ENCODE measurements at regions not wholly inside any gene's neighbourhood (a gene's known extent, or its start where the extent isn't known, plus 50 kb on each side); places are given as distances from the start of the nearest gene placed in this dataset.

DNA sequence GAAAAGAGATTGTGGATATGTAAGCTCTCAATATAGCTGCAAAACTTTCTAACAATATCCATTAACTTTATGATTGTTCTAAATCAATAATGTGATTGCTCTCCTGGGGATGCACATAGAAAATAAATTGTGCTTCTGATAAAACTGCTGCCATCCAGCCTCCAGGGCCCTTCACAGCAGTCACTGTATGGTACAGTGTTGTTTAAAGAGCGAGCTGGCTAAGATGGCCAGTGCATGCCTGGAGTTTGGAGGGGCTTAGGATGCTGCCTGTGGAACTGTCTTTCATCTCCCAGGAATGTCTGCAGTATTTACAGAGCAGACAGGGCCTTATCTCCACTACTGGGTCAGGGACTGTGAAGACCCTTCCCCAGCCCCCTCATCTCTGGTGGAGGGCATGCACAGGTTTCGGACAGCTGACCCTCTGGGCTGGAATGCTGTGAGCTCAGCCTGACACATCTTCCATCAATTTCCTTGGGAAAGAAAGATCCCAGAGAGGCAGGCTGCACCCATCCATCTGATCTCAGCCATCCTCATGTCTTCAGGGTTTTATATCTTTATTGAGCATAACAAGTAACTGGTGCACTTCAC lies 137.0 kb downstream of the PLPP3 start:
- Histone ChIP-seq H3K4me1 (peaks cover 2% of the 10 kb centered on the region), H3K27me3 (ENCODE audit: low read depth) (peaks cover 6% of the 10 kb centered on the region; the same call in 1 of the 2 replicates), H3K4me3 (no peak overlapping the region), H3K36me3 (replicated peaks) (no peaks in the 10 kb centered on the region), H3K9me3 (no peaks in the 10 kb centered on the region)
- in situ Hi-C loops (cut with MboI; ENCODE audit: low sequenced_read_pairs): no loop called here
- DNase-seq (ENCODE audit: low spot score in 2 of 2): no peak

DNA sequence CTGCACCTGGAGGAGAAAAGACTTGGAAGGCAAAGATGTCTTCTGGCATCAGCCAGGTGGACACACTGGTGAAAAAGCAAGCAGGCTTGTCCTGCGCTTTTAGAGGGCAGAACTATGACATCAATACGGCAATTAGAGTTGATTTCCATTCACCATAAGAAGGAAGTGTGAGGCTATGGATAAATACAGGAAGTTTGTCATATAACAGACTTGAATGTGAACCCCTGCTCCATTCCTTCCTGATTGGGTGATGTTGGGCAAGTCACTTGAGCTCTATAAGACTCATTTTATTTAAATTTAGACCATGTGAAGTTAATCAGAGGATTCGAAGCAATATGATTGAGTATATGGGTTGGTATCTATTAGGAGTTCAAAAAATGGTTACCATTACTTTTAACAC lies 137.8 kb downstream of the PLPP3 start:
- Histone ChIP-seq H3K4me3 (no peak overlapping the region), H3K9me3 (no peaks in the 10 kb centered on the region), H3K27me3 (ENCODE audit: low read depth) (peaks cover 6% of the 10 kb centered on the region; the same call in 1 of the 2 replicates), H3K4me1 (peaks cover 10% of the 10 kb centered on the region), H3K36me3 (replicated peaks) (no peaks in the 10 kb centered on the region)
- in situ Hi-C loops (cut with MboI; ENCODE audit: low sequenced_read_pairs): no loop called here
- DNase-seq (ENCODE audit: low spot score in 2 of 2): no peak

DNA sequence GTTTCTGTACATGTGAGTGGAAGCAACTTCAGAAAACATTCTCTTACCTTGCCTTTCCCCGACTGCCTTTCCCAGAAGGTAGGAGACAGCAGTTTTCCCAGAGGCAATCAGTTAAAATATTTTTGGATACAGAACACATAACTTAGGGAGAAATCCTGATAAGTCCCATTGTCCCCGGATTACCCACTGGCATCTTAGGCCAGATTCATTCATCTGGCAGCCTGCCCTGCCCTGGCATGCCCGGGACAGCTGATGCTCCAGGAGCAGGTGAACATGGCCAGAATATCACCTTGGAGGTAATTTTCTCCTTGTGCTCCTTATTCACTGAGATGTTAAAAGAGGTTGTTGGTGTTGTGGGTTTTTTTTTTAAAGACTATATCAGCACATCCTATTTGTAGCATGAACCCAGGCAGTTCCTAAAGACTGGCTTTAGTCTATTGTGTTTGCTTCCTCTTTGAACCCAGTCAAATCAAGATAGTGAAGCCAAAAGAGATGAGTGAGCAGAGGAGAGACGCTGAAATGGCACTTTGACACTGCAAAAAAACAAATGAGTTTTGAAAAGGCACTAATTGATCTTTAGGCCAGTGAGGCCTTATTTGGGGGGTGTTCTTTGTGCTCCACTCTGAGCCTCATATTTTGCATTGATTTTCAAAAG lies 139.6 kb downstream of the PLPP3 start:
- DNase-seq (ENCODE audit: low spot score in 2 of 2): no peak
- H3K4me1 ChIP-seq: peaks cover 12% of the 10 kb centered on the region
- H3K9me3 ChIP-seq: no peaks in the 10 kb centered on the region
- peaks cover 5% of the 10 kb centered on the region; the same call in 1 of the 2 replicates for H3K27me3 ChIP-seq (ENCODE audit: low read depth)
- H3K4me3 ChIP-seq: no peak overlapping the region
- no peaks in the 10 kb centered on the region for H3K36me3 ChIP-seq (replicated peaks)
- in situ Hi-C loops (cut with MboI; ENCODE audit: low sequenced_read_pairs): no loop called here

DNA sequence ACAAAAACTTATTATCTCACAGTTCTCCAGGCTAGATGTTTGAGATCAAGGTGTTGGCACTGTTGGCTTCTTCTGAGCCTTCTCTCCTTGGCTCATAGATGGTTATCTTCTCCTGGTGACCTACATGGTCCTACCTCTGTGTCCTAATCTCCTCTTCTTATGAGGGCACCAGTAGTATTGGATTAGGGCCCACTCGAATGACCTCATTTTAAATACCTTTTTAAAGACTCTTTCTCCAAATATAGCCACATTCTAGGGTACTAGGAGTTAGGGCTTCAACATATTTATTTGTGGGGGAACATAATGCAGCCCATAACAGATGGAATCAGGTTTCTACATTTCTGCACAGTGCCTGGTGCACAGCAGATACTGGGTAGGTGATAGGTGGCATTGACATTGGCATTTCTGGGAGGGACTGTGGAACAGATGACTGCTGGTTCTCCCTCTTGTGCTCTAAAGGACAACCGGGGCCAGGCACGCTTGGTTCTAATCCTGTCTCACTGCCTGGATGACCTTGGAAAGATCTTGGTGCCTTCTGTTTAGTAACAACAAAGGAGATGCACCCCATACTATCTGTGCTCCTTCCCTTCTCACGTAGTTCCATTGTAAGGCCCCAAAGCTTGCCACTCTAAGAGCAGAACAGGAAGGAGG lies 140.3 kb downstream of the PLPP3 start:
- H3K9me3 ChIP-seq: no peaks in the 10 kb centered on the region
- no peak for DNase-seq (ENCODE audit: low spot score in 2 of 2)
- no peak overlapping the region for H3K4me3 ChIP-seq
- peaks cover 1% of the 10 kb centered on the region; the same call in 1 of the 2 replicates for H3K27me3 ChIP-seq (ENCODE audit: low read depth)
- in situ Hi-C loops (cut with MboI; ENCODE audit: low sequenced_read_pairs): no loop called here
- H3K36me3 ChIP-seq (replicated peaks): no peaks in the 10 kb centered on the region
- peaks cover 12% of the 10 kb centered on the region for H3K4me1 ChIP-seq

DNA sequence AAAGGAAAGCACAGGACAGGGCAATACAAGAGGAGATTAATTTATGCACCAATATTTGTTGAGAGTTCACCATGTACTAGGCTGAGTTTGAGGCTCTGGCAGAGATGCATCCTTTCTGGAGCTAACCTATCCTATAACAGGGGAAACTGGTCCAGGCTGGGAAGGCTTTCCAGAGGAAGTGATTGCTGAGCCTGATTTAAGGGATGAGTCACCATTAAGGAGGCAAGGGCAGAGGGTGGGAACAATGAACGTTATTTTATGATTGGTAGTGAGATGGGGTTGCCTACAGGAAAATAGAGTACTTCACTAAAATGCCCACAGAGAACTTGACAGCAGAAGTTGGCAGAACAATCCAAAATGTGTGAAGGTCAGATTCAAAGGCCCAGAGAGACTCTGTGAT lies 141.4 kb downstream of the PLPP3 start:
- Histone ChIP-seq H3K36me3 (replicated peaks) (no peaks in the 10 kb centered on the region), H3K27me3 (ENCODE audit: low read depth) (no peaks in the 10 kb centered on the region), H3K9me3 (no peaks in the 10 kb centered on the region), H3K4me1 (peaks cover 12% of the 10 kb centered on the region), H3K4me3 (no peak overlapping the region)
- in situ Hi-C loops (cut with MboI; ENCODE audit: low sequenced_read_pairs): no loop called here
- DNase-seq (ENCODE audit: low spot score in 2 of 2): no peak

DNA sequence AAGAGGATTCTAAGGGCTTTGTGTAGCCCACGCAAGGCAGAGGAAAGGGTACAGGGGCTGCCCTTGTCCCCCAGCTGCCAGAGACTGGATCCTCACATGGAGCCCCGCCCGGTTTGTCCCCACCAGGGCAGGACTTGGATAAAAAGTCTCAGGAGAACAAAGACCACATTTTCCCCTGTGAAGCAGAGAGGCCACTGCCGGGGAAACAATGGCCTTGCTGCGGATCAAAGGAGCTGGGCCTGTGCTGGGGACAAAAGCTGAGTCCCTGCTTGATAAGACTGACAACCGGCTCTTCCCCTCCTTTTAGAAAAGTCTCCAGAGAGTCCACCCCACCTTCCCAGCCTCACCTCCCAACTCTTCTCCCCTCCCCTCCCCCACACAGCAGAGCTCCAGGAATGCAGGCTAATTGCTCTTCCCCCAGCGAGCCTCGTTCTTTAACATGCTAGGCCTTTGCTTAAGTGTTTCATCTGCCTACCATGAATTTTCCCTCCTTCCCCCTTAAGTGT lies 142.4 kb downstream of the PLPP3 start:
- no peaks in the 10 kb centered on the region for H3K9me3 ChIP-seq
- in situ Hi-C loops (cut with MboI; ENCODE audit: low sequenced_read_pairs): no loop called here
- no peaks in the 10 kb centered on the region for H3K27me3 ChIP-seq (ENCODE audit: low read depth)
- peak; percentile 39 to 66 for DNase-seq (ENCODE audit: low spot score in 2 of 2)
- H3K4me1 ChIP-seq: peaks cover 12% of the 10 kb centered on the region
- H3K36me3 ChIP-seq (replicated peaks): no peaks in the 10 kb centered on the region
- no peak overlapping the region for H3K4me3 ChIP-seq

DNA sequence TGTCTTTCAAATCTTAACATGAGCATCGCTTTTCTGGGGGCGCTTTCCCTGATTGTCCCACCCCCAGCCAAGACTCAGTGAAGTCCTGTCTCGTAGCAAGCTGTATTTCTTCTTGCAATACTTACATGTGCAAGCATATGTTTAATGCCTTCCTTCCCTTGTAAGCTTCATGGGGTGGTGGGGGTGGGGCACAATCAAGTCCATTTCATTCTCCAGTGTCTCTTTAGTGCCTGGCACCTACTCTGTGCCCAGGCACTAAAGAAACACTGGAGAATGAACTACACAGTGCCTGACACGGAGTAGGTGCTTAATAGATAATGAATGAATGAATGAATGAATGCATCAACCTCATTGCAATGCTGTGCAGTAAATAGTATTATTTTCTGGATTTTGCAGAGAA lies 143.1 kb downstream of the PLPP3 start:
- Histone ChIP-seq H3K4me3 (no peak overlapping the region), H3K27me3 (ENCODE audit: low read depth) (no peaks in the 10 kb centered on the region), H3K4me1 (peaks cover 12% of the 10 kb centered on the region), H3K9me3 (no peaks in the 10 kb centered on the region), H3K36me3 (replicated peaks) (no peaks in the 10 kb centered on the region)
- DNase-seq (ENCODE audit: low spot score in 2 of 2): no peak
- in situ Hi-C loops (cut with MboI; ENCODE audit: low sequenced_read_pairs): no loop called here

DNA sequence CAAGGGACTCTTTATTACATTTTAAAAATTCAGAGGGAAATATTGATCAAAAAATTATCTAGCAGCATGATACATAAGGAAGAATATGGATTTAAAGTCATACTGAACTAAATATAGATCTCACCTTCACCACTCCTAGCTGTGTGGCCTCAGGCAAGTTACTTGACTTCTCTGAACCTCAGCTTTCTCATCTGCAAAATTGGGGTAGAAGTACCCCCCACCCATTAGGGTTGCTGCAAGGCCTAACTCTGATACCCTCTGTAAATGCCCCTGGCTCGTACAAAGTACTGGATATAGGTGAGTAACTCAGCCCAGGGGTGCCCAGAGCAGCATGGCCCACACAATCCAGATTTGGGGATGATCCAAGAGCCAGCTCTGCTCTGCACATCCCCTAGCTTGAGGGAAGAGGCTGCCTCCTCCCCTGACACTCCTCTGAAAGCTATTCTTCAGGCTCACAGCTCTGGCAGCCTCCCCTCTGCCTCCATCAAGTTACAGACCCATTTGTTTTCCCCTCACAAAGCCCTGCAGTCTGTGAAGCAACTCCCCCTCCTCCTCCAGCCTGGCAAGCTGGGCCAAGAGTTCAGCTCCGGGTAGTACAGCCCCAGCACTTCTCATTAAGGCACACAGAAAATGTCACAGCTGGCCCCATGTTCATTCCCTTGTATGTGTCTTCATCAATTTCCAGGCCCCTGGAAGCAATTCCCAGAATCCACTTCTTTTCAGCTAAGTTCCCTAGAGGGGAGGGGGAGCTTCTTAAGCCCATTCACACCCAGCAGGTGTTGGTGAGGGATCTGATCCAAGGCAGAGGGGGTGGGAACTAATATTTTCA lies 143.7 kb downstream of the PLPP3 start:
- DNase-seq (ENCODE audit: low spot score in 2 of 2): no peak
- Histone ChIP-seq H3K4me3 (no peak overlapping the region), H3K27me3 (ENCODE audit: low read depth) (no peaks in the 10 kb centered on the region), H3K36me3 (replicated peaks) (no peaks in the 10 kb centered on the region), H3K4me1 (peaks cover 12% of the 10 kb centered on the region), H3K9me3 (no peaks in the 10 kb centered on the region)
- in situ Hi-C loops (cut with MboI; ENCODE audit: low sequenced_read_pairs): no loop called here

DNA sequence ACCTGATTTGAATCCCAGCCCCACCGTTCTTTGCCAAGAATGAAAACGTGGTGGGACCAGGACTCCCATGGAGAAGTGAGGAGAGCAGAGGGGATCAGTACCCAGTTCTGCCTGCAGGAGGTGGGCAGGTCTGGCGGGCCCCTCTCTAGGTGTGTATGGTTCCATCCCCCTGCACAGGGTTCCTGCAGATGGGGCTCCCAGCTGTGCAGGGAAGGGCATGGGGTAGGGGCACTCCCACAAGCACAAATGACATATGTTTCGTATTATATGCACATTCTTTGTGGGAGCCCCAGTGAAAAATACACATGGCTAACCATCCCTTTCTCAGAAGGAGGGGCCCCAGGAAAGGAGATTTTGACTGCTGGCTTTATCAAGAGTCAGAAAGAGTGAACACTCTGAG lies 144.6 kb downstream of the PLPP3 start:
- H3K9me3 ChIP-seq: no peaks in the 10 kb centered on the region
- H3K4me1 ChIP-seq: peaks cover 12% of the 10 kb centered on the region
- H3K4me3 ChIP-seq: no peak overlapping the region
- no peaks in the 10 kb centered on the region for H3K36me3 ChIP-seq (replicated peaks)
- in situ Hi-C loops (cut with MboI; ENCODE audit: low sequenced_read_pairs): no loop called here
- H3K27me3 ChIP-seq (ENCODE audit: low read depth): no peaks in the 10 kb centered on the region
- DNase-seq (ENCODE audit: low spot score in 2 of 2): no peak

DNA sequence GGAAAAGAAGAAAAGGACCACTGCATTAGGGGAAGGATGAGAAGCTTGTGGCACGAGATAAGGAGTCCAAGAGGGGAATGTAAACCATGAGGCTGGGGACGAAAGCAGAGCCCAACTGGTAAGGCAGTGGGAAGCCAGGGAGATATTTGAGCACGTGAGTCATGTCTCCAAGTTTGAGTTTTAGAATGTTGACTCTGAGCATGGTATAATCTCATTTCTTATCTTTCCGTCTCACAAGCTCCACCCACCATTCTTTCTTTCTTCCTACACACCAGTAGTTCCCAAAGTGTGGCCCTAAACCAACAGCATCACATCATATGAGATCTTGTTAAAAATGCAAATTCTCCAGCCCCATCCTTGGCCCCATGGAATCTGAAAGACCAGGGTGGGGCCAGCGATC lies 145.3 kb downstream of the PLPP3 start:
- no peak overlapping the region for H3K4me3 ChIP-seq
- no peak for DNase-seq (ENCODE audit: low spot score in 2 of 2)
- H3K4me1 ChIP-seq: peaks cover 16% of the 10 kb centered on the region
- no peaks in the 10 kb centered on the region for H3K36me3 ChIP-seq (replicated peaks)
- H3K27me3 ChIP-seq (ENCODE audit: low read depth): no peaks in the 10 kb centered on the region
- in situ Hi-C loops (cut with MboI; ENCODE audit: low sequenced_read_pairs): no loop called here
- no peaks in the 10 kb centered on the region for H3K9me3 ChIP-seq

DNA sequence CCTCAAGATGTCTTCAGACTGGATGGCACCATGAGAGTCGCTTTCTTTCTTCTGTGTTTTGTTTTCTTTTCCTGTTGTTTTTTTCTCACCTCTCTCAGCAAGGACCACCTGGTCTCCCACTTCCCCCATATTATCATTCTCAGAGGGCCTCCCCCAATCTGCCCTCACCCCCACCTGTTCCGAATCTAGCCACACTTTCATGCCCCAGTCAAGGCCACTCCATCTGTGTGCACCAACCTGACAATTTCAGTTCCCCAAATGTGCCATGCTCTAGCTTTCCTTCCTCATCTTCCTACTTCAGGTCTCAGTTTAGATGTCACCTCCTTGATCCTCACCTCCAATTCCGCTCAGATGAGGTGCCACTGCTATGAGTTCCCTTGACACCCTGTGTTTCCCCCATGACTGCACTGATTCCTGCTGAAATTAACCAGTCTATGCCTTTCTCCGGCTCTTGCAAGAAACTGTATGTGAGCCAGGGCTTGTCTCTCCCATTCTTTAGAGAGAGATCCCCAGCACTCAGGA lies 146.2 kb downstream of the PLPP3 start:
- Histone ChIP-seq H3K27me3 (ENCODE audit: low read depth) (no peaks in the 10 kb centered on the region), H3K4me3 (no peak overlapping the region), H3K36me3 (replicated peaks) (no peaks in the 10 kb centered on the region), H3K9me3 (no peaks in the 10 kb centered on the region), H3K4me1 (peaks cover 16% of the 10 kb centered on the region)
- no peak for DNase-seq (ENCODE audit: low spot score in 2 of 2)
- in situ Hi-C loops (cut with MboI; ENCODE audit: low sequenced_read_pairs): no loop called here

DNA sequence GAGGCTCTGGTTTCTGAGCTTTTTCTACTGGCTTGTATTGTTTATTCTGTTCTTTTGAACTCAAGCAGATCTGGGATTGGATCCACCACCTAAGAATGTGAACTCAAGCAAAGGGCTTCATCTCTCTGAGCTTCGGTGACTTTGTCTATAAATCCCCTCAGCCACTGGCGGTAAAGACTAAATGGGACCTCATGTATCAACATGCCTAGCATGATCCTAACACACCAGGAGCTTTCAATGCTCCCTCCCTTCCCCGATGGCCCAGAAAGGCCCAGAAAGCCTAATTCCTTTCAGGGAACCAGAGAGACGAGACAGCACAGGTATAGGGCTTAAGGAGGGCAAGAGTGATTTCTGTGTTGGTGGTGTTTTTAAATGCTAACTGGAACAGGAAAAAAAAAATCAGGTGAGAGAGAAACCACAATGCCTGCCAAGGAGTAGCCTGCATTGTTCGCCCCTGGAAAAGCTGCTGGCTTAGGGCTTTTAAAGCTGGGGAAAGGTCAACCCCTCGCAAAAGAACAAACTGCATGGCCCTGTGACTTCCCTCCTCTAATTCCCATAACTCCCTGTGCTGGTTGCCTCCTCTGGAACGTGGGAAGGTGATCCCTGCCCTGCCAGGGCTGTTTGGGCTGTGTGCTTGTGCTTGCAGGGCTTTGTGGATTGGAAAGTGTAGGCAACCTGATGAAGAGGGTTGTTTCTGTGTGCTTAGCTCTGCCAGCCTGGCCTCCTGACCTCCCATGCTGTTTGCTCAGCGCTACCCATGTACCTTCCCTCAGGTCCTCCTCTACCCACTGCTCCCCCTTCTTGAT lies 147.0 kb downstream of the PLPP3 start:
- no peaks in the 10 kb centered on the region for H3K36me3 ChIP-seq (replicated peaks)
- DNase-seq (ENCODE audit: low spot score in 2 of 2): no peak
- H3K9me3 ChIP-seq: no peaks in the 10 kb centered on the region
- no peaks in the 10 kb centered on the region for H3K27me3 ChIP-seq (ENCODE audit: low read depth)
- peaks cover 14% of the 10 kb centered on the region for H3K4me1 ChIP-seq
- no peak overlapping the region for H3K4me3 ChIP-seq
- in situ Hi-C loops (cut with MboI; ENCODE audit: low sequenced_read_pairs): no loop called here

All from HAP-1 (cell line).